H9 (cell line): ENCODE measurements at regions not wholly inside any gene's neighbourhood (a gene's known extent, or its start where the extent isn't known, plus 50 kb on each side); places are given as distances from the start of the nearest gene placed in this dataset.

Experiments
- DNase-seq: peaks from one replicate; pipeline ENCODE4 v3.0.0-alpha.2; 2017
- H2AFZ ChIP-seq: one replicate; pipeline ENCODE4 v1.6.1; 2013; ENCODE audit warnings: mild to moderate bottlenecking, low read length, control low read depth, moderate library complexity
- H2AK5ac ChIP-seq: 2 replicates; pipeline ENCODE4 v1.6.1; 2013; ENCODE audit warnings: low read length, control low read depth, mixed read lengths; ENCODE audit not compliant: insufficient read length
- H2BK120ac ChIP-seq: one replicate; pipeline ENCODE4 v1.6.1; 2013; ENCODE audit warnings: low read depth, mild to moderate bottlenecking, low read length, control low read depth, inconsistent platforms; ENCODE audit not compliant: poor library complexity, severe bottlenecking
- H2BK12ac ChIP-seq: 2 replicates; pipeline ENCODE4 v1.6.1; 2013; ENCODE audit warnings: low read length, control low read depth, mixed read lengths, low read depth; ENCODE audit not compliant: insufficient read length
- H2BK15ac ChIP-seq: 2 replicates; pipeline ENCODE4 v1.6.1; 2013; ENCODE audit warnings: low read depth, low read length, control low read depth
- H2BK20ac ChIP-seq: one replicate; pipeline ENCODE4 v1.6.1; 2013; ENCODE audit warnings: low read depth, mild to moderate bottlenecking, low read length, control low read depth, inconsistent platforms; ENCODE audit not compliant: poor library complexity, severe bottlenecking
- H2BK5ac ChIP-seq: 2 replicates; pipeline ENCODE4 v1.6.1; 2013; ENCODE audit warnings: low read length, control low read depth, mixed read lengths; ENCODE audit not compliant: insufficient read length
- H3K14ac ChIP-seq: 2 replicates; pipeline ENCODE4 v1.6.1; 2013; ENCODE audit warnings: low read length, control low read depth; ENCODE audit not compliant: insufficient read depth
- H3K18ac ChIP-seq: 2 replicates; pipeline ENCODE4 v1.6.1; 2013; ENCODE audit warnings: low read depth, mild to moderate bottlenecking, mixed read lengths, low read length, control low read depth; ENCODE audit not compliant: insufficient read length
- H3K23ac ChIP-seq: 2 replicates; pipeline ENCODE4 v1.6.1; 2013; ENCODE audit warnings: low read length, control low read depth, mixed read lengths, low read depth; ENCODE audit not compliant: insufficient read length
- H3K23me2 ChIP-seq: 2 replicates; pipeline ENCODE4 v1.6.1; 2013; ENCODE audit warnings: low read depth, mild to moderate bottlenecking, mixed read lengths, low read length, control low read depth; ENCODE audit not compliant: insufficient read length, poor library complexity, severe bottlenecking
- H3K27ac ChIP-seq: 2 replicates; pipeline ENCODE4 v1.5.1; 2013; ENCODE audit warnings: low read length, control low read depth, mixed read lengths, low read depth; ENCODE audit not compliant: insufficient read length
- H3K27me3 ChIP-seq: 2 replicates; pipeline ENCODE4 v1.6.1; 2013; ENCODE audit warnings: low read length, control low read depth, inconsistent platforms; ENCODE audit not compliant: insufficient read depth
- H3K4ac ChIP-seq: 2 replicates; pipeline ENCODE4 v1.6.1; 2013; ENCODE audit warnings: low read depth, mild to moderate bottlenecking, control low read depth, inconsistent platforms, low read length, moderate library complexity
- H3K4me1 ChIP-seq: 2 replicates; pipeline ENCODE4 v1.6.1; 2013; ENCODE audit warnings: low read length, control low read depth, inconsistent platforms; ENCODE audit not compliant: insufficient read depth
- H3K4me2 ChIP-seq: 2 replicates; pipeline ENCODE4 v1.6.1; 2013; ENCODE audit warnings: low read length, control low read depth, mixed read lengths; ENCODE audit not compliant: insufficient read length, insufficient read depth
- H3K56ac ChIP-seq: 2 replicates; pipeline ENCODE4 v1.6.1; 2013; ENCODE audit warnings: low read depth, mild to moderate bottlenecking, mixed read lengths, low read length, control low read depth; ENCODE audit not compliant: insufficient read length
- H3K79me1 ChIP-seq: 2 replicates; pipeline ENCODE4 v1.6.1; 2013; ENCODE audit warnings: low read depth, mild to moderate bottlenecking, moderate library complexity, low read length, control low read depth, inconsistent platforms; ENCODE audit not compliant: insufficient read depth, poor library complexity, severe bottlenecking
- H3K79me2 ChIP-seq: 2 replicates; pipeline ENCODE4 v1.6.1; 2013; ENCODE audit warnings: low read length, control low read depth, inconsistent platforms; ENCODE audit not compliant: insufficient read depth
- H3K9ac ChIP-seq: 2 replicates; pipeline ENCODE4 v1.6.1; 2013; ENCODE audit warnings: low read length, control low read depth, mixed read lengths; ENCODE audit not compliant: insufficient read length; ENCODE audit errors: extremely low read depth
- H3K9me3 ChIP-seq: one replicate; pipeline ENCODE4 v1.6.1; 2013; ENCODE audit warnings: low read depth, low read length, inconsistent platforms; ENCODE audit not compliant: control insufficient read depth
- H3T11ph ChIP-seq: one replicate; pipeline ENCODE4 v1.6.1; 2013; ENCODE audit warnings: mild to moderate bottlenecking, low read length, control low read depth, inconsistent platforms
- H4K20me1 ChIP-seq: one replicate; pipeline ENCODE4 v1.6.1; 2013; ENCODE audit not compliant: control insufficient read depth, insufficient read length, insufficient read depth
- H4K5ac ChIP-seq: 2 replicates; pipeline ENCODE4 v1.6.1; 2013; ENCODE audit warnings: low read depth, mild to moderate bottlenecking, mixed read lengths, low read length, control low read depth; ENCODE audit not compliant: insufficient read length
- H4K8ac ChIP-seq: replicated peaks from 2 replicates; pipeline ENCODE4 v1.6.1; 2013; ENCODE audit warnings: low read length, control low read depth, mixed read lengths, low read depth; ENCODE audit not compliant: insufficient read length
- H4K91ac ChIP-seq: 2 replicates; pipeline ENCODE4 v1.6.1; 2013; ENCODE audit warnings: low read depth, mild to moderate bottlenecking, moderate library complexity, mixed read lengths, low read length, control low read depth; ENCODE audit not compliant: insufficient read length
- H3K27ac Mint-ChIP-seq, 3 experiments: 2 replicates in 2 of 3; 3 replicates in 1 of 3; pipeline ENCODE4 v1.8.0; 2020 to 2021; ENCODE audit warnings: mixed read lengths in 3 of 3, mild to moderate bottlenecking in 1 of 3, moderate library complexity in 1 of 3
- H3K27me3 Mint-ChIP-seq: 2 replicates; pipeline ENCODE4 v1.8.0; 2021; ENCODE audit warnings: low read depth, mild to moderate bottlenecking, moderate library complexity, mixed read lengths
- H3K36me3 Mint-ChIP-seq, 3 experiments: 2 replicates in 2 of 3; 3 replicates in 1 of 3; pipeline ENCODE4 v1.8.0; 2020 to 2021; ENCODE audit warnings: low read depth in 3 of 3, mixed read lengths in 3 of 3; ENCODE audit not compliant: insufficient read depth in 1 of 3
- H3K4me1 Mint-ChIP-seq, 2 experiments: 2 replicates each; pipeline ENCODE4 v1.8.0; 2020; ENCODE audit warnings: mixed read lengths in 2 of 2
- H3K4me3 Mint-ChIP-seq, 2 experiments: 2 replicates in 1 of 2; 3 replicates in 1 of 2; pipeline ENCODE4 v1.8.0; 2020 to 2021; ENCODE audit warnings: mild to moderate bottlenecking in 2 of 2, mixed read lengths in 2 of 2, moderate library complexity in 1 of 2
- H3K9me3 Mint-ChIP-seq, 2 experiments: 2 replicates in 1 of 2; 3 replicates in 1 of 2; pipeline ENCODE4 v1.8.0; 2020; ENCODE audit warnings: mild to moderate bottlenecking in 2 of 2, mixed read lengths in 2 of 2, moderate library complexity in 1 of 2
- TF ChIP-seq, protein P1 (sequence below): fragments of 200-600 bp; sonication (generic); conservative IDR thresholded peaks from 3 replicates; pipeline ENCODE4 v1.8.0; 2021; ENCODE audit warnings: antibody characterized with exemption, mild to moderate bottlenecking

GRCh38 chr5:89324990-89325389 is 442.0 kb upstream of the MEF2C start:
- Mint-ChIP-seq H3K36me3 (peaks cover 0 to 1% (median 0%) of the 10 kb centered on the region in 3 experiments; a peak in 2 of 7 replicates), H3K27me3 (no peaks in the 10 kb centered on the region), H3K4me3 (no peak overlapping the region), H3K4me1 (peaks cover 3 to 4% of the 10 kb centered on the region in 2 experiments; a peak in 2 of 4 replicates), H3K9me3 (peaks cover 0 to 2% of the 10 kb centered on the region in 2 experiments; a peak in 1 of 5 replicates), H3K27ac (no peak overlapping the region)
- Histone ChIP-seq H4K5ac (no peak overlapping the region), H3K4ac (no peak overlapping the region), H3T11ph (no peak overlapping the region), H3K18ac (no peak overlapping the region), H2BK5ac (no peak overlapping the region), H4K91ac (no peak overlapping the region), H3K9ac (no peak overlapping the region), H2BK120ac (no peak overlapping the region), H3K79me2 (no peaks in the 10 kb centered on the region), H4K20me1 (no peaks in the 10 kb centered on the region), H3K56ac (no peak overlapping the region), H3K4me2 (no peak overlapping the region), H2AK5ac (no peak overlapping the region), H2AFZ (no peak overlapping the region), H2BK12ac (no peak overlapping the region), H4K8ac (no peak overlapping the region), H3K27ac (no peak overlapping the region), H2BK15ac (no peak overlapping the region), H3K9me3 (no peaks in the 10 kb centered on the region), H3K79me1 (no peaks in the 10 kb centered on the region), H3K4me1 (no peaks in the 10 kb centered on the region), H2BK20ac (no peak overlapping the region), H3K27me3 (no peaks in the 10 kb centered on the region), H3K23ac (no peak overlapping the region), H3K23me2 (no peaks in the 10 kb centered on the region), H3K14ac (no peak overlapping the region)
- DNase-seq: no peak
- TF ChIP-seq, protein P1, sequence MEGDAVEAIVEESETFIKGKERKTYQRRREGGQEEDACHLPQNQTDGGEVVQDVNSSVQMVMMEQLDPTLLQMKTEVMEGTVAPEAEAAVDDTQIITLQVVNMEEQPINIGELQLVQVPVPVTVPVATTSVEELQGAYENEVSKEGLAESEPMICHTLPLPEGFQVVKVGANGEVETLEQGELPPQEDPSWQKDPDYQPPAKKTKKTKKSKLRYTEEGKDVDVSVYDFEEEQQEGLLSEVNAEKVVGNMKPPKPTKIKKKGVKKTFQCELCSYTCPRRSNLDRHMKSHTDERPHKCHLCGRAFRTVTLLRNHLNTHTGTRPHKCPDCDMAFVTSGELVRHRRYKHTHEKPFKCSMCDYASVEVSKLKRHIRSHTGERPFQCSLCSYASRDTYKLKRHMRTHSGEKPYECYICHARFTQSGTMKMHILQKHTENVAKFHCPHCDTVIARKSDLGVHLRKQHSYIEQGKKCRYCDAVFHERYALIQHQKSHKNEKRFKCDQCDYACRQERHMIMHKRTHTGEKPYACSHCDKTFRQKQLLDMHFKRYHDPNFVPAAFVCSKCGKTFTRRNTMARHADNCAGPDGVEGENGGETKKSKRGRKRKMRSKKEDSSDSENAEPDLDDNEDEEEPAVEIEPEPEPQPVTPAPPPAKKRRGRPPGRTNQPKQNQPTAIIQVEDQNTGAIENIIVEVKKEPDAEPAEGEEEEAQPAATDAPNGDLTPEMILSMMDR: no peak
